H1 (cell line): ENCODE measurements at regions not wholly inside any gene's neighbourhood (a gene's known extent, or its start where the extent isn't known, plus 50 kb on each side); places are given as distances from the start of the nearest gene placed in this dataset.

Experiments
- CHD1 ChIP-seq: IDR thresholded peaks from 2 replicates; pipeline ENCODE4 v1.6.1; 2012; ENCODE audit warnings: low read depth, low read length, improper control_type of control experiment
- FOSL1 ChIP-seq: IDR thresholded peaks from 2 replicates; pipeline ENCODE4 v1.6.1; 2011; ENCODE audit warnings: mild to moderate bottlenecking, low read depth, low read length, moderate library complexity; ENCODE audit not compliant: insufficient read depth
- GABPA ChIP-seq: IDR thresholded peaks from 2 replicates; pipeline ENCODE4 v1.6.1; 2011; ENCODE audit warnings: mild to moderate bottlenecking, low read length, moderate library complexity, borderline replicate concordance; ENCODE audit not compliant: insufficient read depth
- PHF8 ChIP-seq: fragments of 200-600 bp; sonication (generic); conservative IDR thresholded peaks from 2 replicates; pipeline ENCODE4 v1.7.1; 2012; ENCODE audit warnings: low read depth, mild to moderate bottlenecking, inconsistent platforms, low read length, moderate library complexity
- RBBP5 ChIP-seq: IDR thresholded peaks from 2 replicates; pipeline ENCODE4 v1.7.1; 2012; ENCODE audit warnings: low read depth, mild to moderate bottlenecking, inconsistent platforms, low read length, moderate library complexity, borderline replicate concordance
- TAF7 ChIP-seq: optimal IDR thresholded peaks from 2 replicates; pipeline ENCODE3; 2011; ENCODE audit warnings: low read depth, mild to moderate bottlenecking, inconsistent platforms, low read length, moderate library complexity, borderline replicate concordance
- TF ChIP-seq, protein P1 (sequence below): IDR thresholded peaks from 2 replicates; pipeline ENCODE4 v1.6.1; 2012; ENCODE audit warnings: inconsistent platforms

DNA sequence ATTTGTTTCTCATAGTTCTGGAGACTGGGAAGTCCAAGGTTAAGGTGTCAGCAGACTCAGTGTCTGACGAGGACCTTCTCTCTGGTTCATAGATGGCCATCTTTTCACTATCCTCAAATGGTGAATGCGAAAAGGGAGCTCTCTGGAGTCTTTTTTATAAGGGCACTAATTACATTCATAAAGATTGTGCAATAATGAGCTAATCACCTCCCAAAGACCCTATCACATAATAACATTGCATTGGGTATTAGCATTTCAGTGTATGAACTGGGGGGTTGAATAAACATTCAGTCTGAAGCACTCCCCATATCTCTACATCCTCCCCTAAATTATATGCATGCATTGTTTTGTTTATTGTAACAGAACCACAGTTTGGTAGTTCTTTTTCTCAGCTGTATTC is 1086.5 kb downstream of the CDH11 start (continued):
- TF ChIP-seq TAF7 (no peak), GABPA (no peak), FOSL1 (no peak), CHD1 (no peak), RBBP5 (no peak), PHF8 (no peak)
- TF ChIP-seq, protein P1, sequence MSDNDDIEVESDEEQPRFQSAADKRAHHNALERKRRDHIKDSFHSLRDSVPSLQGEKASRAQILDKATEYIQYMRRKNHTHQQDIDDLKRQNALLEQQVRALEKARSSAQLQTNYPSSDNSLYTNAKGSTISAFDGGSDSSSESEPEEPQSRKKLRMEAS = no peak
